Right ventricle myocardium superior (tissue), 1 donor: ENCODE measurements at regions not wholly inside any gene's neighbourhood (a gene's known extent, or its start where the extent isn't known, plus 50 kb on each side); places are given as distances from the start of the nearest gene placed in this dataset.

ENCODE experiments used
- ATAC-seq: fragments of 200-7000 bp; cut with Tn5 transposase; one replicate; pipeline ENCODE4 v1.9.1; 2020; ENCODE audit warnings: mild to moderate bottlenecking; ENCODE audit not compliant: poor library complexity
- DNase-seq: peaks from one replicate; pipeline ENCODE4 v3.0.0-alpha.2; 2020
- intact Hi-C: fragments of 100-400 bp; cut with DNase I; formaldehyde crosslinking; loops from one replicate; pipeline ENCODE4 v1.11.2; 2022
- donor health status: DM: no; HTN: yes; CAD: no; lungs with severe emphysema.

GRCh38 chr1:81702079-81702715, 98.5 kb upstream of the ADGRL2 start:
- intact Hi-C loops = no loop called here
- ATAC-seq = no peak
- no peak for DNase-seq

GRCh38 chr1:81700728-81701470, 99.8 kb upstream of the ADGRL2 start:
- DNase-seq = no peak
- intact Hi-C loops = no loop called here
- no peak for ATAC-seq

GRCh38 chr1:81699234-81699633, 101.5 kb upstream of the ADGRL2 start:
- DNase-seq = no peak
- ATAC-seq = no peak
- intact Hi-C loops = no loop called here

GRCh38 chr1:81695741-81696140, 105.0 kb upstream of the ADGRL2 start:
- intact Hi-C loops = no loop called here
- no peak for DNase-seq
- peak; percentile 64 for ATAC-seq

- intact Hi-C loops = no loop called here
- no peak for ATAC-seq
- DNase-seq = no peak
These were observed 107.4 kb upstream of the ADGRL2 start for GRCh38 chr1:81693316-81693715.

- intact Hi-C loops = no loop called here
- DNase-seq (no peak), ATAC-seq (peak; percentile 50)
These were observed 109.9 kb upstream of the ADGRL2 start for GRCh38 chr1:81690676-81691453.

GRCh38 chr1:81689531-81689941, 111.2 kb upstream of the ADGRL2 start:
- no peak for DNase-seq
- ATAC-seq = peak; percentile 93
- intact Hi-C loops = no loop called here

- intact Hi-C loops = no loop called here
- ATAC-seq (no peak), DNase-seq (no peak)
These were observed 118.2 kb upstream of the ADGRL2 start for GRCh38 chr1:81682490-81682889.

GRCh38 chr1:81681601-81682266, 119.0 kb upstream of the ADGRL2 start:
- intact Hi-C loops = no loop called here
- DNase-seq (no peak), ATAC-seq (no peak)

GRCh38 chr1:81681114-81681513, 119.6 kb upstream of the ADGRL2 start:
- intact Hi-C loops = no loop called here
- no peak for ATAC-seq
- DNase-seq = no peak

GRCh38 chr1:81679942-81680341, 120.8 kb upstream of the ADGRL2 start:
- DNase-seq = peak; percentile 53
- ATAC-seq = peak; percentile 91
- intact Hi-C loops = no loop called here

- no peak for ATAC-seq
- intact Hi-C loops = no loop called here
These were observed 122.0 kb upstream of the ADGRL2 start for GRCh38 chr1:81678779-81679178.

GRCh38 chr1:81672766-81673165, 128.0 kb upstream of the ADGRL2 start:
- no peak for ATAC-seq
- intact Hi-C loops = no loop called here
- no peak for DNase-seq

More at GRCh38 chr1:81678779-81679178, 122.0 kb upstream of the ADGRL2 start:
- no peak for DNase-seq

- DNase-seq = no peak
- intact Hi-C loops = no loop called here
- ATAC-seq = peak; percentile 47
These were observed 129.7 kb upstream of the ADGRL2 start for GRCh38 chr1:81671038-81671437.

GRCh38 chr1:81670286-81670685, 130.4 kb upstream of the ADGRL2 start:
- peak; percentile 74 for DNase-seq
- peak; percentile 99 for ATAC-seq
- intact Hi-C loops = no loop called here

- intact Hi-C loops = no loop called here
- ATAC-seq (no peak), DNase-seq (no peak)
These were observed 134.1 kb upstream of the ADGRL2 start for GRCh38 chr1:81666586-81666985.

GRCh38 chr1:81664341-81664740, 136.4 kb upstream of the ADGRL2 start:
- no peak for ATAC-seq
- intact Hi-C loops = no loop called here
- DNase-seq = no peak

GRCh38 chr1:81662913-81663526, 137.7 kb upstream of the ADGRL2 start:
- DNase-seq = no peak
- ATAC-seq = no peak

GRCh38 chr1:81660286-81660685, 140.4 kb upstream of the ADGRL2 start:
- intact Hi-C loops = no loop called here
- ATAC-seq (no peak), DNase-seq (no peak)

More at GRCh38 chr1:81662913-81663526, 137.7 kb upstream of the ADGRL2 start:
- intact Hi-C loops = no loop called here
